Keratinocyte (primary cell): ENCODE measurements at regions not wholly inside any gene's neighbourhood (a gene's known extent, or its start where the extent isn't known, plus 50 kb on each side); places are given as distances from the start of the nearest gene placed in this dataset.
A peak's percentile ranks its signal among the peaks of the same experiment; 100 is the strongest.

Experiments used
- DNase-seq: peaks from one replicate; pipeline ENCODE4 v3.0.0-alpha.2; 2011; ENCODE audit warnings: low read depth, missing footprints, low spot score
- FAIRE-seq: peaks from 2 replicates; lab custom pipeline; 2011; peaks lifted over from hg19 to GRCh38; lab: Jason Lieb, UNC
- H2AFZ ChIP-seq: 2 replicates; pipeline ENCODE4 v1.6.0; 2012; ENCODE audit warnings: low read length, control low read depth, inconsistent platforms; ENCODE audit not compliant: control insufficient read depth
- H3K27ac ChIP-seq: 2 replicates; pipeline ENCODE4 v1.5.1; 2011; ENCODE audit warnings: low read length; ENCODE audit not compliant: control insufficient read depth, insufficient read depth
- H3K27me3 ChIP-seq: 3 replicates; pipeline ENCODE4 v1.6.0; 2011; ENCODE audit warnings: low read length; ENCODE audit not compliant: control insufficient read depth, insufficient read depth; ENCODE audit errors: extremely low read depth
- H3K36me3 ChIP-seq, 2 experiments: 2 replicates in 1 of 2; 3 replicates in 1 of 2; pipeline ENCODE4 v1.5.1; 2011; ENCODE audit warnings: low read length in 2 of 2, mild to moderate bottlenecking in 1 of 2; ENCODE audit not compliant: control insufficient read depth in 2 of 2, insufficient read depth in 2 of 2; ENCODE audit errors: extremely low read depth in 1 of 2
- H3K4me1 ChIP-seq: 3 replicates; pipeline ENCODE4 v1.5.1; 2011; ENCODE audit warnings: low read length; ENCODE audit not compliant: control insufficient read depth, insufficient read depth; ENCODE audit errors: extremely low read depth
- H3K4me2 ChIP-seq: 3 replicates; pipeline ENCODE4 v1.6.0; 2011; ENCODE audit warnings: low read depth, low read length; ENCODE audit not compliant: control insufficient read depth, insufficient read depth; ENCODE audit errors: extremely low read depth
- H3K4me3 ChIP-seq, 3 experiments: fragments of 200-600 bp in 1 of 3; sonication (generic) in 1 of 3; 2 replicates in 2 of 3; 3 replicates in 1 of 3; pipeline ENCODE4 v1.5.1; 2011 to 2016; ENCODE audit warnings: low read length in 3 of 3, mild to moderate bottlenecking in 3 of 3, control low read depth in 2 of 3, inconsistent platforms in 1 of 3, low read depth in 1 of 3, mixed read lengths in 1 of 3, mixed run types in 1 of 3, moderate library complexity in 1 of 3; ENCODE audit not compliant: control insufficient read depth in 2 of 3, insufficient read depth in 2 of 3; ENCODE audit errors: extremely low read depth in 1 of 3
- H3K79me2 ChIP-seq: 2 replicates; pipeline ENCODE4 v1.6.0; 2012; ENCODE audit warnings: low read length; ENCODE audit not compliant: control insufficient read depth, insufficient read depth
- H3K9ac ChIP-seq: 3 replicates; pipeline ENCODE4 v1.6.0; 2011; ENCODE audit warnings: low read length; ENCODE audit not compliant: control insufficient read depth, insufficient read depth; ENCODE audit errors: extremely low read depth
- H3K9me1 ChIP-seq: 3 replicates; pipeline ENCODE4 v1.6.0; 2011; ENCODE audit warnings: low read length; ENCODE audit not compliant: control insufficient read depth, insufficient read depth; ENCODE audit errors: extremely low read depth
- H3K9me3 ChIP-seq: 2 replicates; pipeline ENCODE4 v1.5.1; 2012; ENCODE audit warnings: low read depth, low read length; ENCODE audit not compliant: control insufficient read depth
- H4K20me1 ChIP-seq: 3 replicates; pipeline ENCODE4 v1.6.0; 2011; ENCODE audit warnings: low read length; ENCODE audit not compliant: control insufficient read depth, insufficient read depth; ENCODE audit errors: extremely low read depth
- EZH2 ChIP-seq: IDR thresholded peaks from one replicate; pipeline ENCODE4 v1.6.1; 2012; ENCODE audit warnings: inconsistent platforms, mild to moderate bottlenecking, low read length, moderate library complexity
- dilution Hi-C: fragments of 300-500 bp; cut with MboI; formaldehyde crosslinking; loops from one replicate; pipeline ENCODE4 v1.7.0; 2020; ENCODE audit warnings: low sequenced_read_pairs; ENCODE audit not compliant: extremely low pct_ligation_motif_present
- TF ChIP-seq, protein P1 (sequence below), 3 experiments: IDR thresholded peaks in 1 of 3; conservative IDR thresholded peaks in 1 of 3; optimal IDR thresholded peaks in 1 of 3; 2 replicates in 2 of 3; 3 replicates in 1 of 3; pipeline versions ENCODE3 to v1.5.1; 2011; ENCODE audit warnings: low read length in 3 of 3, mild to moderate bottlenecking in 3 of 3, moderate library complexity in 2 of 3, control low read depth in 1 of 3, inconsistent platforms in 1 of 3; ENCODE audit not compliant: insufficient read depth in 2 of 3; ENCODE audit errors: extremely low read depth in 1 of 3

DNA sequence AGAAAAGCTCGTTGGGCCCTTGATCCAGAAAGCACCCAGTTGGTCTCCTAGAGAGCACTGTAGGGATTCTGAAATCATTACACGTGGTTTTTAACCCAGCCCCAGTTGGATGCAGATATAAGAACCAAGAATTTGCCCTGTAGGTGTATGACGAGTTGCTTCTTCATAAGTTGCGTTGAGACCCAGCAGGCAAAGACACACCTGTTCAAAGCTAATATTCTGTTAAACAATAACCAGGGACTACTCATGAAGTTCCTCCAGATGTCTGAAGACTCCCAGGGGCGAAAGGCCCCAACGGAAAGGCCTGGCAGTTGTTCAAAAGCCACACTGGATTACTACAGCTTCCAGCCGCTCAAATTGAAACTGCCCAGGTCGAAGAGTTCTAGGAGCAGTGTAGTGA lies 88.6 kb upstream of the HNRNPU start:
- Histone ChIP-seq H3K79me2 (no peaks in the 10 kb centered on the region), H3K27me3 (no peaks in the 10 kb centered on the region), H3K4me2 (peak overlapping the region; percentile 30), H4K20me1 (no peaks in the 10 kb centered on the region), H3K9me1 (no peaks in the 10 kb centered on the region), H2AFZ (peak overlapping the region; percentile 28), H3K9me3 (no peaks in the 10 kb centered on the region), H3K9ac (no peak overlapping the region), H3K27ac (no peak overlapping the region), H3K4me3 (no peak overlapping the region), H3K4me1 (peaks cover 5% of the 10 kb centered on the region), H3K36me3 (no peaks in the 10 kb centered on the region)
- no peak for DNase-seq
- TF ChIP-seq, protein P1, sequence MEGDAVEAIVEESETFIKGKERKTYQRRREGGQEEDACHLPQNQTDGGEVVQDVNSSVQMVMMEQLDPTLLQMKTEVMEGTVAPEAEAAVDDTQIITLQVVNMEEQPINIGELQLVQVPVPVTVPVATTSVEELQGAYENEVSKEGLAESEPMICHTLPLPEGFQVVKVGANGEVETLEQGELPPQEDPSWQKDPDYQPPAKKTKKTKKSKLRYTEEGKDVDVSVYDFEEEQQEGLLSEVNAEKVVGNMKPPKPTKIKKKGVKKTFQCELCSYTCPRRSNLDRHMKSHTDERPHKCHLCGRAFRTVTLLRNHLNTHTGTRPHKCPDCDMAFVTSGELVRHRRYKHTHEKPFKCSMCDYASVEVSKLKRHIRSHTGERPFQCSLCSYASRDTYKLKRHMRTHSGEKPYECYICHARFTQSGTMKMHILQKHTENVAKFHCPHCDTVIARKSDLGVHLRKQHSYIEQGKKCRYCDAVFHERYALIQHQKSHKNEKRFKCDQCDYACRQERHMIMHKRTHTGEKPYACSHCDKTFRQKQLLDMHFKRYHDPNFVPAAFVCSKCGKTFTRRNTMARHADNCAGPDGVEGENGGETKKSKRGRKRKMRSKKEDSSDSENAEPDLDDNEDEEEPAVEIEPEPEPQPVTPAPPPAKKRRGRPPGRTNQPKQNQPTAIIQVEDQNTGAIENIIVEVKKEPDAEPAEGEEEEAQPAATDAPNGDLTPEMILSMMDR (optimal IDR thresholded peaks at IDR 0.05 in 1 of 3, IDR thresholded peaks at IDR 0.05 in 1 of 3, conservative IDR thresholded peaks at IDR 0.05 in 1 of 3; ENCODE audit: extremely low read depth in 1 of 3, insufficient read depth in 2 of 3, low read length in 3 of 3) = no peak
- TF ChIP-seq EZH2 = no peak
- dilution Hi-C loops = no loop called here
- FAIRE-seq = peak; percentile 90

- H3K79me2 ChIP-seq = no peaks in the 10 kb centered on the region
- FAIRE-seq = no peak
- no peak overlapping the region for H3K4me3 ChIP-seq
- H3K27ac ChIP-seq = no peak overlapping the region
- dilution Hi-C loops = no loop called here
- H3K9ac ChIP-seq = no peak overlapping the region
- peaks cover 5% of the 10 kb centered on the region for H3K4me1 ChIP-seq
- DNase-seq = no peak
- no peaks in the 10 kb centered on the region for H3K27me3 ChIP-seq
- H3K4me2 ChIP-seq = peak overlapping the region; percentile 30
- TF ChIP-seq EZH2 = no peak
- TF ChIP-seq, protein P1 (optimal IDR thresholded peaks at IDR 0.05 in 1 of 3, IDR thresholded peaks at IDR 0.05 in 1 of 3, conservative IDR thresholded peaks at IDR 0.05 in 1 of 3; ENCODE audit: extremely low read depth in 1 of 3, insufficient read depth in 2 of 3, low read length in 3 of 3) = no peak
- H4K20me1 ChIP-seq = no peaks in the 10 kb centered on the region
- no peaks in the 10 kb centered on the region for H3K9me1 ChIP-seq
- H2AFZ ChIP-seq = peak overlapping the region; percentile 28
- no peaks in the 10 kb centered on the region for H3K36me3 ChIP-seq
- no peaks in the 10 kb centered on the region for H3K9me3 ChIP-seq
Measured at GRCh38 chr1:244952280-244952933, 88.1 kb upstream of the HNRNPU start.
